IMR-90 (cell line): ENCODE measurements at regions not wholly inside any gene's neighbourhood (a gene's known extent, or its start where the extent isn't known, plus 50 kb on each side); places are given as distances from the start of the nearest gene placed in this dataset.

Source experiments
- CEBPB ChIP-seq: IDR thresholded peaks from 2 replicates; pipeline ENCODE4 v1.6.1; 2012; ENCODE audit warnings: low read depth, low read length, improper control_type of control experiment
- CHD1 ChIP-seq: IDR thresholded peaks from 2 replicates; pipeline ENCODE4 v1.6.1; 2012; ENCODE audit warnings: low read depth, low read length, improper control_type of control experiment
- MAFK ChIP-seq: IDR thresholded peaks from 2 replicates; pipeline ENCODE4 v1.6.1; 2012; ENCODE audit warnings: low read depth, low read length, improper control_type of control experiment
- MAZ ChIP-seq: IDR thresholded peaks from 2 replicates; pipeline ENCODE4 v1.6.1; 2012; ENCODE audit warnings: low read depth, mild to moderate bottlenecking, low read length, improper control_type of control experiment, moderate library complexity, borderline replicate concordance
- MXI1 ChIP-seq: IDR thresholded peaks from 2 replicates; pipeline ENCODE4 v1.6.1; 2012; ENCODE audit warnings: low read depth, mild to moderate bottlenecking, low read length, moderate library complexity, borderline replicate concordance
- POLR2A ChIP-seq: IDR thresholded peaks from 2 replicates; pipeline ENCODE4 v1.6.1; 2012; ENCODE audit warnings: mild to moderate bottlenecking, low read depth, low read length
- RAD21 ChIP-seq: IDR thresholded peaks from 2 replicates; pipeline ENCODE4 v1.6.1; 2012; ENCODE audit warnings: low read length, improper control_type of control experiment

GRCh38 chrX:42946544-42947194, 168.7 kb upstream of the PPP1R2C start (continued):
- no peak for TF ChIP-seq CHD1
- TF ChIP-seq POLR2A: no peak
- TF ChIP-seq RAD21: no peak
- no peak for TF ChIP-seq MXI1
- no peak for TF ChIP-seq MAFK
- no peak for TF ChIP-seq MAZ
- no peak for TF ChIP-seq CEBPB
